Central memory CD4-positive, alpha-beta T cell (primary cell): ENCODE measurements at regions not wholly inside any gene's neighbourhood (a gene's known extent, or its start where the extent isn't known, plus 50 kb on each side); places are given as distances from the start of the nearest gene placed in this dataset.

Experiments used
- DNase-seq: peaks from one replicate; pipeline ENCODE4 v3.0.0; 2022

- no peak for DNase-seq
These were observed 509.9 kb upstream of the VRK2 start for GRCh38 chr2:57536535-57537231.

GRCh38 chr2:57539761-57540160, 506.8 kb upstream of the VRK2 start:
- no peak for DNase-seq

- DNase-seq, result no peak
These were observed 504.5 kb upstream of the VRK2 start for GRCh38 chr2:57542081-57542480.

GRCh38 chr2:57543211-57543610, 503.4 kb upstream of the VRK2 start:
- DNase-seq, result no peak

GRCh38 chr2:57544624-57545023, 502.0 kb upstream of the VRK2 start:
- no peak for DNase-seq

GRCh38 chr2:57546478-57546877, 500.1 kb upstream of the VRK2 start:
- DNase-seq, result no peak

- DNase-seq, result no peak
These were observed 496.9 kb upstream of the VRK2 start for GRCh38 chr2:57549642-57550102.

GRCh38 chr2:57550912-57551311, 495.7 kb upstream of the VRK2 start:
- DNase-seq, result no peak

GRCh38 chr2:57552885-57553284, 493.7 kb upstream of the VRK2 start:
- DNase-seq, result no peak

GRCh38 chr2:57554348-57554747, 492.3 kb upstream of the VRK2 start:
- no peak for DNase-seq

GRCh38 chr2:57558312-57558711, 488.3 kb upstream of the VRK2 start:
- DNase-seq, result no peak

GRCh38 chr2:57562495-57562894, 484.1 kb upstream of the VRK2 start:
- DNase-seq, result no peak

GRCh38 chr2:57563015-57563414, 483.6 kb upstream of the VRK2 start:
- no peak for DNase-seq

- no peak for DNase-seq
These were observed 479.4 kb upstream of the VRK2 start for GRCh38 chr2:57567245-57567644.

- no peak for DNase-seq
These were observed 477.2 kb upstream of the VRK2 start for GRCh38 chr2:57569396-57569795.

- DNase-seq, result no peak
These were observed 475.6 kb upstream of the VRK2 start for GRCh38 chr2:57570961-57571360.

GRCh38 chr2:57575700-57576268, 470.8 kb upstream of the VRK2 start:
- DNase-seq, result no peak

GRCh38 chr2:57576983-57577382, 469.6 kb upstream of the VRK2 start:
- no peak for DNase-seq

- no peak for DNase-seq
These were observed 448.7 kb upstream of the VRK2 start for GRCh38 chr2:57597940-57598339.

GRCh38 chr2:57598551-57598950, 448.1 kb upstream of the VRK2 start:
- no peak for DNase-seq

- no peak for DNase-seq
These were observed 443.9 kb upstream of the VRK2 start for GRCh38 chr2:57602733-57603132.

GRCh38 chr2:57614988-57615387, 431.6 kb upstream of the VRK2 start:
- no peak for DNase-seq

- DNase-seq, result no peak
These were observed 430.6 kb upstream of the VRK2 start for GRCh38 chr2:57615855-57616556.

GRCh38 chr2:57617318-57617717, 429.3 kb upstream of the VRK2 start:
- no peak for DNase-seq
